ENCODE measurements at regions not wholly inside any gene's neighbourhood (a gene's known extent, or its start where the extent isn't known, plus 50 kb on each side); places are given as distances from the start of the nearest gene placed in this dataset.

DNA sequence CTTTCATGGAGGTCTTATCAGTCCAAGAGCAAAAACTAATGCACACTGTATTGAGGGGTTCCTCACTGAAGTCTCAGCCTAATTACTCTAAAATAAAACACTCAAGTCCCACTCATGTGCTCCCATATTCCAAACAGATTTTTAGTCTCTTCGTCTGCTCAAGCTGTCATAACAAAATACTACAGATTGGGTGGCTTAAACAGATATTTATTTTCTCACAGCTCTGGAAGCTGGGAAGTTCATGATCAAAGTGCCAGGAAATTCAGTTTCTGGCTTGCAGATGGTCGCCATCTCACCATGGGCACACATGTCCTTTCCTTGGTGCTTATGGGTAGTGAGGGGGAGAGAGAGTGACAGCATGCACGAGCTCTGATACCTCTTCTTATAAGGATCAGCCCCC lies 147.5 kb downstream of the ANXA2 start:
- TF ChIP-seq CTCF (IDR thresholded peaks at IDR 0.05), result no peak
- H3K4me3 ChIP-seq, result no peak overlapping the region
- no peaks in the 10 kb centered on the region for H3K36me3 ChIP-seq
- no peak for DNase-seq (ENCODE audit: low spot score)
- no peak for ATAC-seq (ENCODE audit: insufficient number of reproducible peaks, low FRiP score, low read depth)
- no peaks in the 10 kb centered on the region for H3K9me3 ChIP-seq
- no peaks in the 10 kb centered on the region for H3K27me3 ChIP-seq (replicated peaks; ENCODE audit: insufficient read depth)
- H3K4me1 ChIP-seq (ENCODE audit: control insufficient read depth in 1 of 2, low read depth in 2 of 2), result no peaks in the 10 kb centered on the region
- H3K27ac ChIP-seq, result no peak overlapping the region

GRCh38 chr15:60251300-60252070 lies 146.3 kb downstream of the ANXA2 start:
- H3K27me3 ChIP-seq (replicated peaks; ENCODE audit: insufficient read depth), result no peaks in the 10 kb centered on the region
- ATAC-seq (ENCODE audit: insufficient number of reproducible peaks, low FRiP score, low read depth) (no peak), DNase-seq (ENCODE audit: low spot score) (no peak)
- no peaks in the 10 kb centered on the region for H3K4me1 ChIP-seq (ENCODE audit: control insufficient read depth in 1 of 2, low read depth in 2 of 2)
- H3K4me3 ChIP-seq, result no peak overlapping the region
- no peak for TF ChIP-seq CTCF (IDR thresholded peaks at IDR 0.05)
- no peaks in the 10 kb centered on the region for H3K9me3 ChIP-seq
- H3K27ac ChIP-seq, result no peak overlapping the region
- H3K36me3 ChIP-seq, result no peaks in the 10 kb centered on the region

- Histone ChIP-seq H3K4me3 (no peak overlapping the region), H3K27me3 (replicated peaks; ENCODE audit: insufficient read depth) (no peaks in the 10 kb centered on the region), H3K36me3 (no peaks in the 10 kb centered on the region), H3K4me1 (ENCODE audit: control insufficient read depth in 1 of 2, low read depth in 2 of 2) (no peaks in the 10 kb centered on the region), H3K9me3 (no peaks in the 10 kb centered on the region), H3K27ac (no peak overlapping the region)
- ATAC-seq (ENCODE audit: insufficient number of reproducible peaks, low FRiP score, low read depth) (no peak), DNase-seq (ENCODE audit: low spot score) (no peak)
- TF ChIP-seq CTCF (IDR thresholded peaks at IDR 0.05), result no peak
These were observed 143.4 kb downstream of the ANXA2 start for GRCh38 chr15:60254416-60254815.

DNA sequence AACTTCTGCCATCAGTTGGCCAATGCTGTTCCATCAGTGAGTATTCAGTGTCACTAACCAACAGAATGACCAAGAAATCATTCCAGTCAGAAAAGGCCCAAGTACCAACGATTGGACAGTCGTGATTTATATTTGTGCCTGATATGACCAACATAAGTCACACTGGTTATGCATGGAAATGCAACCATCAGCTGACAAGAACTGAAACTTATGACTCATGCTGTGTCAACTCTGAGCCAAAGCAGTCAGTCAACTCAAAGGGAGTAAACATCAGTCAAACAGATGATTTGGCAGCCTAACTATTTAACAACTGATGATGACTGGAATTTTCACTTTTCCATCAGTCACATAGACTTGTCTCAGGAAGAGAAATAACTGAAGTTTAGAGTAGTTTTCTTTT lies 142.4 kb downstream of the ANXA2 start:
- H3K27ac ChIP-seq, result no peak overlapping the region
- H3K27me3 ChIP-seq (replicated peaks; ENCODE audit: insufficient read depth), result no peaks in the 10 kb centered on the region
- no peak overlapping the region for H3K4me3 ChIP-seq
- H3K9me3 ChIP-seq, result no peaks in the 10 kb centered on the region
- DNase-seq (ENCODE audit: low spot score) (no peak), ATAC-seq (ENCODE audit: insufficient number of reproducible peaks, low FRiP score, low read depth) (no peak)
- TF ChIP-seq CTCF (IDR thresholded peaks at IDR 0.05), result no peak
- H3K36me3 ChIP-seq, result no peaks in the 10 kb centered on the region
- no peaks in the 10 kb centered on the region for H3K4me1 ChIP-seq (ENCODE audit: control insufficient read depth in 1 of 2, low read depth in 2 of 2)

DNA sequence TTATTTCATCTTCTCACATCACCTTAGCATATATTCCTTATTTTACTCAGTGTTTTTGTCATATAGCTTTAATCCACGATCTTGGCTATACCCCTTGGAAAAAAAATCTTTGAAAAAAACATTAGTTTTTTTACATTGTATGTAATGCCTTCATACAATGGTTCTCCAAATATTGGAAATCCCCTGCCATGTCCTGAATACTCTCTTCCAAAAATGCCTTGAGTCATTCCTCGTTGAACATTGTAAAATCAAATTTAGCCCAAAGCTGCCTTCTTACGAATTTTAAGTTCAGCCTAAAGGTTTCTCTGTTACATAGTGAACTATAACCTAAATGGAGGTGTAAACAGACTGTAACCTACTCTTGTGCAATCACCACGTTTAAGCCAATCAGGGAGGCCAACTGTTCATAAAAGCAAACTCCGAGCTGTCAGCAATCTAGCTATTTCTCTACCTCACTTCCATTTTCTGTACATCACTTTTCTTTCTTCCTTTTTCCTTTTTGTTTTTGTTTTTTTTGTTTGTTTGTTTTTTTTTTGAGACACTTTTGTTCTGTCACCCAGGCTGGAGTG lies 140.1 kb downstream of the ANXA2 start:
- no peak for TF ChIP-seq CTCF (IDR thresholded peaks at IDR 0.05)
- Histone ChIP-seq H3K36me3 (no peaks in the 10 kb centered on the region), H3K27ac (no peak overlapping the region), H3K4me3 (no peak overlapping the region), H3K9me3 (no peaks in the 10 kb centered on the region), H3K27me3 (replicated peaks; ENCODE audit: insufficient read depth) (no peaks in the 10 kb centered on the region), H3K4me1 (ENCODE audit: control insufficient read depth in 1 of 2, low read depth in 2 of 2) (no peaks in the 10 kb centered on the region)
- DNase-seq (ENCODE audit: low spot score) (no peak), ATAC-seq (ENCODE audit: insufficient number of reproducible peaks, low FRiP score, low read depth) (no peak)
